GM12878 (cell line): ENCODE measurements at regions not wholly inside any gene's neighbourhood (a gene's known extent, or its start where the extent isn't known, plus 50 kb on each side); places are given as distances from the start of the nearest gene placed in this dataset.

ENCODE experiments used
- ATAC-seq: fragments of 200-7000 bp; cut with Tn5 transposase; 3 replicates; pipeline ENCODE4 v1.9.1; 2020; ENCODE audit warnings: mild to moderate bottlenecking, moderate library complexity
- BruUV-seq: library from RNA; stranded (reverse); fragments of 400-500 nt; replicated peaks from 2 replicates; lab custom pipeline; 2021; lab: Mats Ljungman, UMichigan
- CTCF ChIA-PET: fragments of 300-600 bp; sonication (Branson Sonifier 250); formaldehyde crosslinking; extraction: SDS; loops from one replicate; lab custom pipeline; 2021; ENCODE audit warnings: inconsistent platforms; lab: Yijun Ruan, JAX
- POLR2A ChIA-PET: fragments of 350-600 bp; formaldehyde crosslinking; extraction: SDS; loops from one replicate; lab custom pipeline; 2021; ENCODE audit warnings: inconsistent platforms; lab: Charles Lee
- RAD21 ChIA-PET: fragments of 300-600 bp; sonication (Branson Sonifier 250); formaldehyde crosslinking; loops from one replicate; lab custom pipeline; 2023; ENCODE audit warnings: antibody characterized with exemption; ENCODE audit not compliant: unreplicated experiment; lab: Charles Lee
- SMC1A ChIA-PET: fragments of 300-600 bp; sonication (Branson Sonifier 250); formaldehyde crosslinking; loops from one replicate; lab custom pipeline; 2023; ENCODE audit not compliant: unreplicated experiment, uncharacterized antibody; lab: Charles Lee
- DNase-seq: peaks from one replicate; pipeline ENCODE4 v3.0.0-alpha.2; 2011; ENCODE audit warnings: low read depth, low spot score
- FAIRE-seq: peaks from 3 replicates; lab custom pipeline; 2011; peaks lifted over from hg19 to GRCh38; lab: Jason Lieb, UNC
- H2AFZ ChIP-seq: 2 replicates; pipeline ENCODE4 v1.6.0; 2011; ENCODE audit warnings: low read depth, low read length, control low read depth; ENCODE audit not compliant: control insufficient read depth
- H3K27ac ChIP-seq: 2 replicates; pipeline ENCODE4 v1.5.1; 2011; ENCODE audit warnings: control low read depth; ENCODE audit not compliant: control insufficient read depth, insufficient read depth
- H3K27me3 ChIP-seq, 2 experiments: replicated peaks in 1 of 2; 2 replicates each; pipeline versions ENCODE4 v1.6.0 to v1.6.1; 2011; ENCODE audit warnings: low read length in 1 of 2; ENCODE audit not compliant: control insufficient read depth in 2 of 2, insufficient read depth in 2 of 2
- H3K36me3 ChIP-seq, 2 experiments: 2 replicates each; pipeline ENCODE4 v1.5.1; 2011; ENCODE audit warnings: low read length in 1 of 2; ENCODE audit not compliant: control insufficient read depth in 2 of 2, insufficient read depth in 2 of 2
- H3K4me1 ChIP-seq: 2 replicates; pipeline ENCODE4 v1.6.1; 2011; ENCODE audit warnings: mild to moderate bottlenecking, low read length, moderate library complexity, mixed read lengths; ENCODE audit not compliant: control insufficient read depth, insufficient read depth
- H3K4me2 ChIP-seq: 2 replicates; pipeline ENCODE4 v1.6.0; 2011; ENCODE audit warnings: control low read depth; ENCODE audit not compliant: control insufficient read depth, insufficient read depth
- H3K4me3 ChIP-seq: fragments of 200-600 bp; sonication (generic); 2 replicates; pipeline ENCODE4 v1.5.1; 2016
- H3K79me2 ChIP-seq: 2 replicates; pipeline ENCODE4 v1.6.0; 2011; ENCODE audit warnings: low read length; ENCODE audit not compliant: control insufficient read depth, insufficient read depth
- H3K9ac ChIP-seq: 2 replicates; pipeline ENCODE4 v1.8.0; 2011; ENCODE audit warnings: low read length, control low read depth, mixed read lengths; ENCODE audit not compliant: control insufficient read depth, insufficient read depth
- H3K9me3 ChIP-seq: replicated peaks from 3 replicates; pipeline ENCODE4 v1.5.1; 2011; ENCODE audit warnings: mild to moderate bottlenecking, low read length; ENCODE audit not compliant: control insufficient read depth, insufficient read depth
- H4K20me1 ChIP-seq: 2 replicates; pipeline ENCODE4 v1.6.0; 2011; ENCODE audit not compliant: control insufficient read depth, insufficient read depth
- CHD2 ChIP-seq: IDR thresholded peaks from 2 replicates; pipeline ENCODE4 v1.6.1; 2011; ENCODE audit warnings: low read depth, low read length, improper control_type of control experiment, borderline replicate concordance
- CREB1 ChIP-seq: IDR thresholded peaks from 2 replicates; pipeline ENCODE4 v1.6.1; 2012; ENCODE audit warnings: low read depth, mild to moderate bottlenecking, inconsistent platforms
- JUNB ChIP-seq: IDR thresholded peaks from 2 replicates; pipeline ENCODE4 v1.6.1; 2016; ENCODE audit warnings: antibody characterized with exemption, mild to moderate bottlenecking
- MEF2B ChIP-seq: fragments of 450-650 bp; IDR thresholded peaks from 2 replicates; pipeline ENCODE4 v1.6.1; 2018; ENCODE audit warnings: mild to moderate bottlenecking, moderate library complexity; ENCODE audit not compliant: partially characterized antibody, poor library complexity, severe bottlenecking
- NR2F1 ChIP-seq: fragments of 450-650 bp; conservative IDR thresholded peaks from 2 replicates; pipeline ENCODE4 v1.6.1; 2017; ENCODE audit warnings: mild to moderate bottlenecking
- PAX8 ChIP-seq: fragments of 450-650 bp; IDR thresholded peaks from 2 replicates; pipeline ENCODE4 v1.6.1; 2017; ENCODE audit warnings: mild to moderate bottlenecking, moderate library complexity
- SMAD1 ChIP-seq: fragments of 450-650 bp; IDR thresholded peaks from 2 replicates; pipeline ENCODE4 v1.6.1; 2018; ENCODE audit warnings: mild to moderate bottlenecking, low read depth; ENCODE audit not compliant: partially characterized antibody
- SPI1 ChIP-seq: IDR thresholded peaks from 2 replicates; pipeline ENCODE4 v1.6.1; 2011; ENCODE audit warnings: low read depth, mild to moderate bottlenecking, low read length, moderate library complexity, borderline replicate concordance; ENCODE audit not compliant: insufficient read depth
- TAF1 ChIP-seq: IDR thresholded peaks from 2 replicates; pipeline ENCODE4 v1.6.1; 2011; ENCODE audit warnings: mild to moderate bottlenecking, low read depth, low read length, borderline replicate concordance
- TCF12 ChIP-seq: IDR thresholded peaks from 2 replicates; pipeline ENCODE4 v1.6.1; 2011; ENCODE audit warnings: low read depth, mild to moderate bottlenecking, low read length
- TCF3 ChIP-seq: IDR thresholded peaks from 2 replicates; pipeline ENCODE4 v1.6.1; 2012; ENCODE audit warnings: low read depth, mild to moderate bottlenecking, low read length, borderline replicate concordance; ENCODE audit not compliant: insufficient read depth
- YY1 ChIP-seq: IDR thresholded peaks from 2 replicates; pipeline ENCODE4 v1.6.1; 2011; ENCODE audit warnings: low read depth, mild to moderate bottlenecking, low read length
- WGBS: methylation state at CpG from one replicate; pipeline ENCODE4 v1.1.6; 2016; ENCODE audit warnings: low lambda C conversion rate; ENCODE audit not compliant: insufficient replicate concordance, insufficient coverage; ENCODE audit errors: missing lambda C conversion rate; 5-methylcytosine and 5-hydroxymethylcytosine counted together
- in situ Hi-C: fragments of 300-500 bp; cut with MboI; formaldehyde crosslinking; loops from 9 replicates; pipeline ENCODE4 v1.14.3; 2018; ENCODE audit warnings: mixed read lengths
- intact Hi-C: fragments of 100-400 bp; cut with micrococcal nuclease; formaldehyde crosslinking; loops from one replicate; pipeline ENCODE4 v1.14.2; 2022; ENCODE audit not compliant: unreplicated experiment
- TF ChIP-seq, protein P1 (sequence below): IDR thresholded peaks from 2 replicates; pipeline ENCODE4 v1.6.1; 2012; ENCODE audit warnings: low read depth, low read length, improper control_type of control experiment
- TF ChIP-seq, protein P2 (sequence below): fragments of 450-650 bp; IDR thresholded peaks from 2 replicates; pipeline ENCODE4 v1.6.1; 2016; ENCODE audit warnings: mild to moderate bottlenecking

DNA sequence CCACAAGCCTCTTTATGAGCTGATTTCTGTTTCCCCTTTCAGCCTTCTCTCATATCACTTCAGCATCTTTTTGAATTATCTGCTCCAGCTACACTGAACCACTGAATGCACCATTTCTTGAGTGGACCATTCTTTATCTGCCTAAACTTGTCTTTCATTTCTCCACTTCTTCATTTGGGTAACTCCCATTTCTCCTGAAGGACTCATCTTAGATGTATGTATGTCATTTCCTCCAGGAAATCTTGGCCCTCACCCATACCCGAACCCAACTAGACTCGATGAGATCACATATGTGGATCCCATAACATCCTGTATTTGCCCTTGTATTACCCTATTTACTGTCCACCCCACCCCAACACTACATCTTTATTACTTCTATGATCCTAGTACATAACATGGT, 249.8 kb downstream of the KIF4B start:
- Histone ChIP-seq H3K4me3 (no peak overlapping the region), H3K27ac (no peak overlapping the region), H3K36me3 (no peaks in the 10 kb centered on the region), H3K4me2 (no peak overlapping the region), H3K9me3 (no peaks in the 10 kb centered on the region), H3K9ac (no peak overlapping the region), H3K79me2 (no peaks in the 10 kb centered on the region), H4K20me1 (no peaks in the 10 kb centered on the region), H3K27me3 (no peaks in the 10 kb centered on the region), H3K4me1 (no peaks in the 10 kb centered on the region), H2AFZ (no peak overlapping the region)
- no peak for ATAC-seq
- WGBS: 47% methylated on average over 2 of the region's 2 CpGs
- BruUV-seq: no TSS peak
- ChIA-PET RAD21 (no interaction called here), SMC1A (no interaction called here), CTCF (no interaction called here), POLR2A (no interaction called here)
- TF ChIP-seq JUNB: no peak
- TF ChIP-seq CHD2: no peak
- TF ChIP-seq, protein P1, sequence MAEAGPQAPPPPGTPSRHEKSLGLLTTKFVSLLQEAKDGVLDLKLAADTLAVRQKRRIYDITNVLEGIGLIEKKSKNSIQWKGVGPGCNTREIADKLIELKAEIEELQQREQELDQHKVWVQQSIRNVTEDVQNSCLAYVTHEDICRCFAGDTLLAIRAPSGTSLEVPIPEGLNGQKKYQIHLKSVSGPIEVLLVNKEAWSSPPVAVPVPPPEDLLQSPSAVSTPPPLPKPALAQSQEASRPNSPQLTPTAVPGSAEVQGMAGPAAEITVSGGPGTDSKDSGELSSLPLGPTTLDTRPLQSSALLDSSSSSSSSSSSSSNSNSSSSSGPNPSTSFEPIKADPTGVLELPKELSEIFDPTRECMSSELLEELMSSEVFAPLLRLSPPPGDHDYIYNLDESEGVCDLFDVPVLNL: no peak
- TF ChIP-seq CREB1: no peak
- no peak for TF ChIP-seq TCF12
- no peak for TF ChIP-seq MEF2B
- no peak for TF ChIP-seq TAF1
- intact Hi-C loops: no loop called here
- in situ Hi-C loops: no loop called here
- FAIRE-seq: no peak
- no peak for DNase-seq

DNA sequence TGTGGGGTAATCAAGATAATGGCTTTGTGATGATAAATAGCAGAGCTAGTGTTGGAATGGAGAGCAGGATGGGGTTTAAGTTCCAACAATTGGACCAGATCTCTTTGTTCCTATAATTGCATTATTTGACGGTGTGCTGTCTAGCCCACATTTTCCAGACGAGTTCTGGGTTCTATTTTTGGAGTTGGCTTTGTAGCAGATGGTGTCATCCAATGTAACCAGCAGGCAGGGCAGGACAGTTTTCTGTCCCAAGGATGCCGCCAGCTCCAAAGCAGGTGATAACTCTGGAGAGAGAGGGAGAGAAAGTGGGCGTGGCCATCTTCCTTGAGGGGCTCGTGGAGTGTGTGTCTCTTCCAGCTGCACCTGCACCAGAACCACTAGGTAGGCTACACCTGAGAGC, 251.3 kb downstream of the KIF4B start:
- WGBS: 10% methylated on average over 5 of the region's 5 CpGs
- no peak for DNase-seq
- ChIA-PET POLR2A (no interaction called here), RAD21 (no interaction called here), SMC1A (no interaction called here), CTCF (no interaction called here)
- BruUV-seq: no TSS peak
- H4K20me1 ChIP-seq: no peaks in the 10 kb centered on the region
- no peaks in the 10 kb centered on the region for H3K79me2 ChIP-seq
- no peak overlapping the region for H3K4me3 ChIP-seq
- no peak for ATAC-seq
- in situ Hi-C loops: no loop called here
- no peaks in the 10 kb centered on the region for H3K9me3 ChIP-seq
- no peak overlapping the region for H3K9ac ChIP-seq
- no peak overlapping the region for H3K27ac ChIP-seq
- no peaks in the 10 kb centered on the region for H3K36me3 ChIP-seq
- no peak overlapping the region for H2AFZ ChIP-seq
- no peak for FAIRE-seq
- no peak overlapping the region for H3K4me2 ChIP-seq
- H3K27me3 ChIP-seq: no peaks in the 10 kb centered on the region
- intact Hi-C loops: no loop called here
- no peaks in the 10 kb centered on the region for H3K4me1 ChIP-seq
- TF ChIP-seq SPI1 (no peak), NR2F1 (no peak), YY1 (no peak), SMAD1 (no peak), TCF3 (no peak), PAX8 (no peak), CREB1 (no peak)
- TF ChIP-seq, protein P2, sequence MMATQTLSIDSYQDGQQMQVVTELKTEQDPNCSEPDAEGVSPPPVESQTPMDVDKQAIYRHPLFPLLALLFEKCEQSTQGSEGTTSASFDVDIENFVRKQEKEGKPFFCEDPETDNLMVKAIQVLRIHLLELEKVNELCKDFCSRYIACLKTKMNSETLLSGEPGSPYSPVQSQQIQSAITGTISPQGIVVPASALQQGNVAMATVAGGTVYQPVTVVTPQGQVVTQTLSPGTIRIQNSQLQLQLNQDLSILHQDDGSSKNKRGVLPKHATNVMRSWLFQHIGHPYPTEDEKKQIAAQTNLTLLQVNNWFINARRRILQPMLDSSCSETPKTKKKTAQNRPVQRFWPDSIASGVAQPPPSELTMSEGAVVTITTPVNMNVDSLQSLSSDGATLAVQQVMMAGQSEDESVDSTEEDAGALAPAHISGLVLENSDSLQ: no peak
